Fibroblast of pulmonary artery (primary cell): ENCODE measurements at regions not wholly inside any gene's neighbourhood (a gene's known extent, or its start where the extent isn't known, plus 50 kb on each side); places are given as distances from the start of the nearest gene placed in this dataset.

Experiments used
- DNase-seq: peaks from one replicate; pipeline ENCODE4 v3.0.0-alpha.2; 2010; ENCODE audit warnings: low read depth
- H3K4me3 ChIP-seq: replicated peaks from 2 replicates; pipeline ENCODE4 v1.5.1; 2011; ENCODE audit warnings: low read depth, mild to moderate bottlenecking, control low read depth, low read length, moderate library complexity
- CTCF ChIP-seq: IDR thresholded peaks from 2 replicates; pipeline ENCODE4 v1.5.1; 2011; ENCODE audit warnings: mild to moderate bottlenecking, control low read depth, low read length, inconsistent platforms; ENCODE audit errors: missing control alignments

GRCh38 chr13:108451121-108451520 is 178.3 kb upstream of the MYO16 start:
- no peak overlapping the region for H3K4me3 ChIP-seq
- DNase-seq: no peak
- no peak for TF ChIP-seq CTCF

- DNase-seq: no peak
Observed at GRCh38 chr13:108455320-108455719, 174.1 kb upstream of the MYO16 start.

GRCh38 chr13:108460043-108460442 is 169.4 kb upstream of the MYO16 start:
- DNase-seq: no peak
- no peak overlapping the region for H3K4me3 ChIP-seq
- TF ChIP-seq CTCF: no peak

More at GRCh38 chr13:108455320-108455719, 174.1 kb upstream of the MYO16 start:
- no peak overlapping the region for H3K4me3 ChIP-seq
- no peak for TF ChIP-seq CTCF

GRCh38 chr13:108460746-108461145 is 168.7 kb upstream of the MYO16 start:
- no peak for DNase-seq
- H3K4me3 ChIP-seq: no peak overlapping the region
- no peak for TF ChIP-seq CTCF

GRCh38 chr13:108463340-108463739 is 166.1 kb upstream of the MYO16 start:
- no peak for TF ChIP-seq CTCF
- DNase-seq: peak; percentile 94

GRCh38 chr13:108470921-108471320 is 158.5 kb upstream of the MYO16 start:
- DNase-seq: no peak
- TF ChIP-seq CTCF: no peak
- H3K4me3 ChIP-seq: no peak overlapping the region

More at GRCh38 chr13:108463340-108463739, 166.1 kb upstream of the MYO16 start:
- no peak overlapping the region for H3K4me3 ChIP-seq

- no peak overlapping the region for H3K4me3 ChIP-seq
- TF ChIP-seq CTCF: no peak
- DNase-seq: no peak
Observed at GRCh38 chr13:108475181-108475580, 154.2 kb upstream of the MYO16 start.
